DMS 273 (cell line): ENCODE measurements at regions not wholly inside any gene's neighbourhood (a gene's known extent, or its start where the extent isn't known, plus 50 kb on each side); places are given as distances from the start of the nearest gene placed in this dataset.
"Not testable (repeated sequence)": the region's sequence is repeated elsewhere in the genome, so short reads cannot be mapped to it uniquely, and the experiment has no call there.

Experiments
- DNase-seq: peaks from one replicate; lab custom pipeline; 2025; ENCODE audit not compliant: unreplicated experiment; lab: John Stamatoyannopoulos, UW

- DNase-seq: not testable (repeated sequence)
These were observed 207.8 kb downstream of the USP6NL start for GRCh38 chr10:11403646-11404045.

- DNase-seq: no peak
These were observed 208.3 kb downstream of the USP6NL start for GRCh38 chr10:11403116-11403515.

- DNase-seq: no peak
These were observed 209.1 kb downstream of the USP6NL start for GRCh38 chr10:11402392-11402791.

DNA sequence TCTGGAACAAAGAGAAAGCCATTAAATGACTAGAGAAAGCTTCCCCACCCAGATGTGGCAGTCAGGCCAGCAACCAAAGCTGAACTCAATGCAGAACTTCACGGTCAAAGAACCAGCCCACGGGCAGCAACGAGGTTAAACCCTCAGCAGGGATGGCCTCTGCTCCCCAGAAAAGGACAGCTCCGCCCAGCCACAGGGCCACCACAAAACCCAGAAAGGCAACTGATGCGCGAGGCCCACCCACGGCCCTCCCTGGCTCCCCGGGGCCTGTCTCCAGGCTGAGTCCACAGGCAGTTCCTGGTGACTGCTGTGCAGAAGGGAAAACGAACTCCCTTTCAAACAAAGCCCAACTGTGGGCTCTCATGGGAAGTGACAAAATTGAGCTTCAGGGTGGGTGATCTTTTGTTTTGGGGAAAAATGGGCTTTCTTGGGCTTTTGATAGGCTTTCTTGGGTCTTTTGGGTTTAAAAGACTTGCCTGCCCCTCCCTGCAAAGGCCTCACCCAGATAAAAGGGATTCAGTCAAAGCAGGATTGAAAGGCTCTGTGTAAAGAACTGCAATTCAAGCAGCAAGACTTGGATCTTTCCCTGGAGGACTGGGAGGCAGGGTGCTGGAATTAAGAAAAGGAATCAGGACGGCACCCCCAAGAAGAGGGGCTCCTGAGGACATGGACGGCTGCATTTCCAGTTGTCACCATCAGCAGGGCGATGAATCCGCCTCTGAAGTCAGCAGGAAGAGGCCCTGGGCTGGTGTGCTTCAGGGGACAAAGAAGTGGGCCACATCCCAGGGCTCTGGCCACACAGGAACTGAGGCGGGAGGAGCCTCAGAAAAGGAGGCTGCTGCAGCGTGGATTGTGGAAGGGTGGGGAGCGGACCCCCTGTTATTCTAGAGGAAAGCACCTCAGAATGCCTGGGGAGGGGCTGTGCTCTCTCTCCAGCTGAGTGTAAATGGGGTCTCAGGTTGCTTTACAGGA, 209.9 kb downstream of the USP6NL start:
- no peak for DNase-seq

DNA sequence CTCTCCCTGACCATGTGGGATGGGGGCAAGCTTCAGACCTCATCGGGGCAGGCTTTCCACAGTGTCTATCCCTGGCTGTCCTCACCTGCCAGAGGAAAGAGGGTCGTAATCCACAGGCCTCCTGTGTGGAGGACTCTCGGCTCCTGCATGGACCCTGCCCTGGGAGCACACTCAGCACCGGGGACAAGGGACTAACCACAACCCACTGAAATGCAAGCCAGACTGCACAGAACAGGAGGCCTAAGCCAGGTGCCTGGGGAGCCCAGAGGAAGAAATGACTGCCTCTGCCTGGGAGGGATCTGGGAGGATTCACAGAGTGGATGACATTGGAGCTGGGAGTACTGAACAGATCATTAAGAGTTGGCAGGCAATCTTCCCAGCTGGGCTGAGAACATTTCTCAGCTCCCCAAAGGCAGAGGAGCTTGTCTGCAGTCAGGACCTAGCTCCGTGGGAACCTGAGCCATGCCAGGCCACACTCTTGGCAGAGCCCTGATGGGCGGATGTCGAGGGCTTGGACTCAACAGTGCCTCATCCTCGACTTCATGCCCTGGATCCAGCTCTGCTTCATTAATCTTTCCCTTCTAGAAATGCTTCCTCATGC, 213.4 kb downstream of the USP6NL start:
- peak; percentile 4 for DNase-seq

GRCh38 chr10:11397077-11397965, 214.1 kb downstream of the USP6NL start:
- no peak for DNase-seq

- no peak for DNase-seq
These were observed 215.0 kb downstream of the USP6NL start for GRCh38 chr10:11396311-11396955.

GRCh38 chr10:11395581-11396310, 215.7 kb downstream of the USP6NL start:
- DNase-seq: no peak

DNA sequence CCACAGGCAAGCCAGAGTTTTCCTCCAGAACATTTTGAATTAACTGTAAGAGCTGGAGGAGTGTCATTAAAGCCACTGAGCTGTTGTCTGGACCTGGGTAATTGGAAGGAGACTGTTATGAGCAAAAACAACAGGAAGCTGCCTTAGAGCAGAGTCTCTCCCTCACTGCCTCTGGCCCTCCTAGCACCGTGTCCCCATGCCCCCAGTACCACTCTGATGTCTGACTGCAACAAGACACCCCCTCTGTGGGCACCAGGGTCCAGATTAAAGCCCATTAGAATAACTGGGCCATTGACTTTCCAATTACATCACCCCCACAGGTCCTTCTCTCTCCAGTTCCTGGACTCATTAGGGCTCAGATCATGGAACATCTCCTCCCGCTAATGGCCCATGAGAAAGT, 216.3 kb downstream of the USP6NL start:
- no peak for DNase-seq

- no peak for DNase-seq
These were observed 217.6 kb downstream of the USP6NL start for GRCh38 chr10:11393858-11394257.

- no peak for DNase-seq
These were observed 218.7 kb downstream of the USP6NL start for GRCh38 chr10:11392776-11393175.

DNA sequence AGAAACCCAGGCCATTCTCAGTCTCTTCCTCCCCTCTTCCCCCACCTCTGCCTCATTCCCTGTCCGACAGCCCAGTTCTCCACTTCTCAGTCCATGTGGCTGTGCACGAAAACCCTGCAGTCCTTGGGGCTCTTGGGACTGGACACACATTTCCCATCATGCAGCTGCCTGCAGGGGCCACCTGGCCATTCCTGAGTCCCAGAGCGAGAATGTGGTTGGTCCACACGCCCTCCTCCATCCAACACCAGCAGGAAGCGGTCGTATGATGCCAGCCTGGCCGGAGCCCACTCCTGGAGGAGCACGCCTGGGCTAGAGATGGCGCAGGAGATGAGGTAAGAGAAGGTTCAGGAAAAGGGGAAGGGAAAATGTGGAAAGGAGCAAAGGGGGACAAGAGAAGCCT, 222.5 kb downstream of the USP6NL start:
- DNase-seq: no peak

GRCh38 chr10:11387551-11388222, 223.8 kb downstream of the USP6NL start:
- DNase-seq: no peak

GRCh38 chr10:11387044-11387443, 224.4 kb downstream of the USP6NL start:
- no peak for DNase-seq
